ENCODE measurements at regions not wholly inside any gene's neighbourhood (a gene's known extent, or its start where the extent isn't known, plus 50 kb on each side); places are given as distances from the start of the nearest gene placed in this dataset.
"Not testable (repeated sequence)": the region's sequence is repeated elsewhere in the genome, so short reads cannot be mapped to it uniquely, and the experiment has no call there.

DNA sequence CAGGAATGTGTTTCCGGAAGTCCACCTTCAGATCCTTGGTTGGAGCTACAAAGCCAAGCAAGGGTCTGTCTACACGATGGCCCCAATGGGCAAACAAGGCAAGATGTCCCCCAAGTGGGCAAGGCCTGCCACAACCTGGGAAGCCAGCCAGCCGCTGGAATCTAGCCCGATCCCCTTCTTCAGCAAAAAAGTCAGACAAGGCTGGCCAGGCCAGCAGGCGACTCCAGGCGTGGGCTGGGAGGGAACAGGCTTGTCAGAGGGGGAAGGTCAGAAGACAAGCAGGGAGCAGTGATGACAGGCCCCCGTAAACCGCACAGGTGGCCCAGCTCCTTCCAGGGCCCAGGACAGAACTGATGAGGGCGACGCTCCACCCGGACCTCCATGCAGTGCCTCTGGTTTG, 69.7 kb upstream of the WASF3 start:
- Mint-ChIP-seq H3K4me3 (no peak overlapping the region), H3K27me3 (peaks cover 4 to 31% (median 13%) of the 10 kb centered on the region in 5 donors), H3K4me1 (peaks cover 2 to 16% (median 6%) of the 10 kb centered on the region in 4 donors), H3K27ac (no peak overlapping the region), H3K9me3 (no peaks in the 10 kb centered on the region), H3K36me3 (no peaks in the 10 kb centered on the region)
- DNase-seq, result no peak
- POLR2A ChIA-PET, result no interaction called here
- ATAC-seq, result no peak

DNA sequence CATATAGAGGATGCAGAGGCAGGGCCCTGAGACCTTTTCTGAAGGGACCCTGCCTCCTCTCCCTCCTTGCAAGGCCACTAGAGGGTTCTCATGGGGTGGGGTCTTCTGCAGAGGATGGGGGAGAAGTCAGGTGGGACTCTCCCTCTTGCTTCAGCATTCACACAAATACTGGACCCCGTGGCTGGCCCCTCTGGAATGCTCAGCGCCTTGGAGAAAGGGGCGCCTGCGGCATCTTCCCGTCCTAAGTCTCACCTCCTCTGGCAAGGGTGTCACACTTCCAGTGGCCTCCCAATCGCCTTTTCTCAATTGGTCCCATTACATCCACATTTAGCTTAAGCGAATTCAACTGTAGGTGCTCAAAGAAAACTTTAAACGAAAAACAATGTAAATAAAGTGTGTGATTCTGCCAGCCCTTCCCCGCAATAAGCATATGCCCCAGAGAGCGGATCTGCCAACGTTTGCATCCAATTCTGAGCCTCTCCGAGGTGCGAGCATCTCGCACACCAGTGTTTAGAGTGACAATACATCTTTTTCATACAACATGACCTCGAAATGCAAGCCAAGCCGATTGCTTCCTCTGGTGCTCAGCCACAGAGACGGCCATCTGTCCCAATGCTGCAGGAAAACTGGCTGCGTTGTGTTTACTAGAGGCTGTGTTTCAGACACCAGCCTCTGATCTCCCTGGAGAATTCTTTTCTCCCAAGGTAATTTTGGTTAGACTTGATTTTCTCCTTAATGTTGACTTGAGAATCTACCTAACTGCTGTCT, 69.1 kb upstream of the WASF3 start:
- H3K27ac Mint-ChIP-seq, result peak overlapping the region in 1 of 10 donors; percentile 11
- peaks cover 0 to 11% (median 3%) of the 10 kb centered on the region in 4 donors for H3K4me1 Mint-ChIP-seq
- peaks cover 4 to 36% (median 14%) of the 10 kb centered on the region in 5 donors for H3K27me3 Mint-ChIP-seq
- DNase-seq (no peak), ATAC-seq (no peak)
- no peaks in the 10 kb centered on the region for H3K9me3 Mint-ChIP-seq
- no peaks in the 10 kb centered on the region for H3K36me3 Mint-ChIP-seq
- no peak overlapping the region for H3K4me3 Mint-ChIP-seq
- POLR2A ChIA-PET, result no interaction called here

DNA sequence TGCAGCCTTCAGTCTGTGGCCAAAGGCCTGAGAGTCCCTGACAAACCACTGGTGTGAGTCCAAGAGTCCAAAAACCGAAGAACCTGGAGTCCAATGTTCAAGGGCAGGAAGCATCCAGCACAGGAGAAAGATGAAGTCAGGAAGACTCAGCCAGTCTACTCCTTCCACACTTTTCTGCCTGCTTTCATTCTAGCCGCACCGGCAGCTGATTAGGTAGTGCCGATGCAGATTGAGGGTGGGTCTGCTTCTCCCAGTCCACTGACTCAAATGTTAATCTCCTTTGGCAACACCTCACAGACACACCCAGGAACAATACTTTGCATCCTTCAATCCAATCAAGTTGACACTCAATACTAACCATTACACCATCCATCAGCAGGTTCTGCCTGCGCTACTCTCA, 65.2 kb upstream of the WASF3 start:
- H3K27ac Mint-ChIP-seq, result not testable (repeated sequence)
- H3K27me3 Mint-ChIP-seq, result peaks cover 6 to 56% (median 21%) of the 10 kb centered on the region in 5 donors

DNA sequence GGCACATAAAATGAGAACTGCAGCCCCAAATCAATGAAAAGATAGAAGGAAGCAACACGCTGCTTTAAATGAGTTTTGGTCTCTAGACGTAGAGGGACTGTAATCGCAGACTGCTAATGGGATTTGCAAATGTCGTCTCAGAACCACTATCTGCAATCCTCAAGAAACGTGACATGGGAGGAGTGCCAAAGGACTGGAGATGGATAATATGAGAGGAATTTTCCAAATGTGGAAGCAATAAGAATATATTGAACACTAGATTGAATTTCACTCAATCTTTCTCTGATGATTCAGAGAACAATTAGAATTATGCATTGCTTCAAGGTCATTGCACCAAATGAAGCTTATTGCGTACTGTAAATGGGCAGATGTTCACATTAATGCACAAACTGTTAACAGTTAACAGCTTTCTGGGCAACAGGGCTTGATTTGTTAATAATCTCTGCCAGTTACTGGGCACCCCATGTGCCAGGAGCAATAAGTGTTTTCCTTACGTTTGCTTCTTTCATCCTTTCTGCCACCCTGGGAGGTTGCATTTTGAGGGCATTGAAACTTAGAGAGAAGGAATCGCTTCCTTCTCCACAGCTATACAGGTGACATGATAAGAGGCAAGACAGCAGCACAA, 62.8 kb upstream of the WASF3 start:
- Mint-ChIP-seq H3K27ac (no peak overlapping the region), H3K4me3 (no peak overlapping the region), H3K27me3 (peaks cover 6 to 62% (median 24%) of the 10 kb centered on the region in 5 donors), H3K36me3 (no peaks in the 10 kb centered on the region), H3K9me3 (no peaks in the 10 kb centered on the region), H3K4me1 (peaks cover 0 to 3% (median 1%) of the 10 kb centered on the region in 4 donors)
- POLR2A ChIA-PET, result interaction anchor here (4.1 kb wide), 1 partner anchor 309 kb away, joined by 31 read pairs; no protein-coding TSS in a partner anchor
- DNase-seq, result no peak
- no peak for ATAC-seq

More for the DNA sequence above, 65.2 kb upstream of the WASF3 start:
- H3K9me3 Mint-ChIP-seq, POLR2A ChIA-PET, H3K4me3 Mint-ChIP-seq, H3K4me1 Mint-ChIP-seq, ATAC-seq, DNase-seq, H3K36me3 Mint-ChIP-seq: not testable (repeated sequence)

DNA sequence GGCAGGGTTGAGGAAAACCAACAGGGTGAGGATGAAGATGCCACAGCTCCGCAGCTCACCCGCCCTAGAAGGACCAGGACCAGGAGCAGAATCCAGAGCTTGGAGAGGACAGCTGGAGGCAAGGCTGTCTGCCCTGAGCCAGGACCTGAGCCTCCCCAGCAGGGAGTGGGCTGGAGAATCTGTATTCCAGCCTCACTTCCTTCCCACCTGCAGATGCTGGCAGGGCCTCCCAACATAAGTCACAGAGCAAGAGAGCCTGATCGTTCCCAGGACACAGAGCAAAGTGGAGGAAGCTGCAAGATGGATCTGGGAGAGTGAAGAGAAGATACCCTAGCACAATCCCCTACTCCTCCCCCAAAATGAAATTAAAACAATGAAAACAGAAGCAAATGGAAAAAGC, 61.7 kb upstream of the WASF3 start:
- ATAC-seq (no peak), DNase-seq (no peak)
- POLR2A ChIA-PET, result interaction anchor here (0.6 to 4.1 kb wide), 2 partner anchors 310 to 332 kb away, joined by 3 to 31 read pairs; no protein-coding TSS in a partner anchor
- no peak overlapping the region for H3K27ac Mint-ChIP-seq
- no peaks in the 10 kb centered on the region for H3K36me3 Mint-ChIP-seq
- H3K4me3 Mint-ChIP-seq, result peak overlapping the region in 1 of 10 donors; percentile 47
- H3K4me1 Mint-ChIP-seq, result peaks cover 0 to 3% (median 1%) of the 10 kb centered on the region in 4 donors
- H3K9me3 Mint-ChIP-seq, result no peaks in the 10 kb centered on the region
- peaks cover 6 to 52% (median 18%) of the 10 kb centered on the region in 5 donors for H3K27me3 Mint-ChIP-seq

DNA sequence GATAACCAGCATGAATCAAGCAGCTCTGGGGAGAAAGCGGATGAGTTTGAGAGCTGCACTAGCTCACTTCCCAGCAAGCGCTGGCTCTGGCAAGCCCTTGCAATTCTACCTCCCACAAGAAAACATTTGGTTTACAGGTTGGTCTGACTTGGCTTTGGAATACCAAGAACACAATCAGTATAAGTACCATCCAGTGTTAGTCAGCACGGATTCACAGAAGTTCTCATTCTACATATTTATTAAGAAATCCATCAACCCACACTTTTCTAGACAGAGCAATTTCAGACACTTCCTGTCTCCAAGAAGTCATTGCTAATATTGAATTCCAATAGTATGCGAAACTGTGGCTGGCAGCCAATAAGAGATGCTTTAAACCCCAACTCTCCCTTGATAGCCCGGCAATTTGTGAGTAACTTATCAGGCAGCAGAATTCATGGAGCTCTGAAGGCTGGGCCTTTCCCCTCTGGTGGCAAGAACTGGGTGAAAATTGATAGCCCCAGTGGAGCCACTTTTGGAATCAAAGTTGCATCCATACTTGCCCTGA, 59.4 kb upstream of the WASF3 start:
- POLR2A ChIA-PET, result no interaction called here

DNA sequence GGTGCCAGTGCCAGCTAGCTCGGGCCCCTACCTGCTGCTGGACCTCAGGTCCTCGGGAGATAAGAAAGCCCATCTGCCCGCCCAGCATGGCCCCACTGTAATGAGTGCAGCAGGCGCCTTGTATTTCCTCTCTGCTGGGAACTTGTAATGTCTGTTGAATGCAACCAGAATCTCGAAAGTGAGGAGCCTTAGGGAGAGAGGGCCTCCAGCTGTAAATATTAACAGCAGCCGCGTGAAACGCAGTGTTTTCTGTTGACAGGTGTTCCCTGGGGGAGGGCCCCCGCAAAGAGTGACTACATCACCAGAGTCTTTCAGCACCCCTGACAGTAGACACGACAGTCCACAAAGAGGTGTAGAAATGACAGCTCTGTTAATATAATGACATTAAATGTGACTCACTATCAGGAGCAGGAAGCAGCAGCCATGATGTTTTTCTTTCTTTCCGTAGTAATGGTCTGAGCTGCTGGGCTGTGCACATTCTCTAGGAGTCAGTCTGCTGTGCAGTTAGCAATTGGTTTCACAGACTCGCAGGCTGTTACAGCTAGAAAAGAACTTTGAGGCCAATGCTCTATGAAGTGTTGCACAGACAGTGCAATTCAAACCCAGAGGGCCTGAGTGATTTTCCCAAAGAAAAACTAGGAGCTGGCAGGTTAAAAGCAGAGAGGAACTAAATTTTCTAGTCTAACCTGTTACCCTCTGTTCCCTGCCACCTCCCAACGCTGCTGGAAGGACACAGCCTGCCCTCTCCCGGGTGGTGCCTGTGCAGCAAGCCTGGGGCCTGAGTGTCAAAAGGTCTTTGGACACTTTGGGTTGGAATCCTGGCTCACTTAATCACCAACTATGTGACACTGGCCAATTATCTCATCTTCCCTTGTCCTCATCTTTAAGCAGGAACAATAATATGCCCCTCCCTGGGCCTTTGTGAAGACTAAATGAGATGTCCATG, 58.6 kb upstream of the WASF3 start:
- peak overlapping the region in 1 of 10 donors; percentile 50 for H3K27ac Mint-ChIP-seq
- no peaks in the 10 kb centered on the region for H3K9me3 Mint-ChIP-seq
- H3K4me3 Mint-ChIP-seq, result no peak overlapping the region
- no peak for ATAC-seq
- no peak for DNase-seq
- H3K27me3 Mint-ChIP-seq, result peaks cover 2 to 26% (median 9%) of the 10 kb centered on the region in 5 donors
- POLR2A ChIA-PET, result no interaction called here
- H3K4me1 Mint-ChIP-seq, result peaks cover 4 to 10% (median 6%) of the 10 kb centered on the region in 4 donors
- no peaks in the 10 kb centered on the region for H3K36me3 Mint-ChIP-seq

More for the DNA sequence above, 59.4 kb upstream of the WASF3 start:
- ATAC-seq (no peak), DNase-seq (no peak)
- Mint-ChIP-seq H3K36me3 (no peaks in the 10 kb centered on the region), H3K9me3 (no peaks in the 10 kb centered on the region), H3K4me3 (no peak overlapping the region), H3K27me3 (peaks cover 2 to 29% (median 11%) of the 10 kb centered on the region in 5 donors), H3K27ac (no peak overlapping the region), H3K4me1 (peaks cover 3 to 7% (median 5%) of the 10 kb centered on the region in 4 donors)

DNA sequence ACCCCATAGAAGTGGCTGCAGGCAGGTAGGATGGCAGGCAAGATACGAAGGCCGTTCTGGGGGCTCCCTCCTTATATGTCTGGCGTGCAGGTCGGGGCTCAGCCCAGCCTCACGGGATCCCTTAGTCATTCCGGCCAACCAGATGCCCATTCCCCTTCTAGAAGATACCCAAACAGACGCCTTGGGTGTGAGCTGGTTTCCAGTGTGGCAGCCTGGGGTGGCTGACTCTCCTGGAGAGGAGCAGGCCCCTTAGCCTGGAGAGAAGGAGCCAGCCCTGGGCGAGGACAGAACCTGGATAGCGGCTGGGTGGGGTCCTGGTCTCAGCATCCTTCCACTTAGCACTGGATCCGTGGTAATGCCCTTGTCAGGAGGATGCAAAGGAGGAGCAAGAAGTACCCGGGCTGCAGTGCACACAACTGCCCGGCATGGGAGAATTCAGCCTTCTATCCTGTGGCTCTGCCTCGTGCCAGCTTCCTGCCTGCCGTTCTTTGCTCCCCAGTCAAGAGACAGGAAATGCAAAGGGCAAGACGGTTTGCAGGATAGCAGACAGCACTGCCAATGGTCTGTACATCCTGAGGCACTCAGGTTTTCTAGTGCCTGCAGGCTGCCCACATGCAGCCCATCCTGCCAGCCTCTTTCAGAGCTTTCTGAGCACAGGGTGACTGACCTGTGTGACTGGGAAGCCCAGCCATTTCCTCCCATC, 56.7 kb upstream of the WASF3 start:
- Mint-ChIP-seq H3K9me3 (no peaks in the 10 kb centered on the region), H3K36me3 (no peaks in the 10 kb centered on the region), H3K27ac (peak overlapping the region in 1 of 10 donors; percentile 44), H3K27me3 (peaks cover 0 to 18% (median 5%) of the 10 kb centered on the region in 5 donors), H3K4me3 (no peak overlapping the region), H3K4me1 (peaks cover 4 to 10% (median 6%) of the 10 kb centered on the region in 4 donors)
- POLR2A ChIA-PET, result no interaction called here
- DNase-seq (no peak), ATAC-seq (no peak)

DNA sequence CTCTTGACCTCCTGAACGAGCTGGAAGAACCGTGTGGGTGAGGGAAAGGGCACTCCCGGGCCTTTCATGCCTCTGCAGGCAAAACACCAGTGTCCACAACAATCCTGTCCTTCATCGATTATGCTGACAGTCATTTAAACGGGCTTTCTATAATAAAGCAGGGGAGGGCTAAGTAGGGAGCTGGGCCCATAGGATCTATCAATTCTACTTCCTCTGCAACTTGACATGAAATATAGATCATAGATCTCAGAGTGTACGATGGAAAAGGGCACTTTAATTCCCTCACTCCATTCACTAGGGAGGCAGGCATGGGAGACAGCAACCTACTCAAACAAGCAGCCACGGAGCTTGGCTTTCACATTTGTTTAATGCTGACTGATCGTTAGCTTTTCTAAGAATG, 55.8 kb upstream of the WASF3 start:
- DNase-seq (no peak), ATAC-seq (no peak)
- Mint-ChIP-seq H3K27ac (no peak overlapping the region), H3K27me3 (peaks cover 0 to 19% (median 7%) of the 10 kb centered on the region in 5 donors), H3K4me3 (no peak overlapping the region), H3K36me3 (no peaks in the 10 kb centered on the region), H3K4me1 (peaks cover 3 to 8% (median 5%) of the 10 kb centered on the region in 4 donors), H3K9me3 (no peaks in the 10 kb centered on the region)
- POLR2A ChIA-PET, result no interaction called here

DNA sequence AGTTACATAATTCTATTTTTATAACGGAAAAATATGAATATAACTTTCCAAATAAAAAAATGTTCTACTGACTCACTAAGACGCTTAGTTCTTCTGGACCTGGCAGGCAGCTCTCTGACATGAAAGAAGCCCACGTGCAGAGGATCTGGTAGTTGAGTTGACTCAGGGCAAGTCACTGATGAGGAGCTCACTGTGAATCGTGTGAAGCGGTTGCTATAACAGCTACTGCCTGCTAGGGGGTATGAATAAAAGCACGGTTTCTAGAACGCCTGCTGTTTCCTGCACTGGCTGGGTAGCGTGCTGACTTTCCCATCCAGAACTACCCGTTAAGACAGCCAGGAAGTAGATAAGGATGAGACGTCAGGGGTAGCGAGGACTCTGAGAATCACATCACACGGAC, 54.7 kb upstream of the WASF3 start:
- Mint-ChIP-seq H3K4me1 (peaks cover 3 to 7% (median 5%) of the 10 kb centered on the region in 4 donors), H3K4me3 (no peak overlapping the region), H3K27me3 (peaks cover 0 to 15% (median 12%) of the 10 kb centered on the region in 5 donors), H3K27ac (peak overlapping the region in 1 of 10 donors; percentile 57), H3K9me3 (peaks cover 0 to 6% (median 0%) of the 10 kb centered on the region in 9 donors), H3K36me3 (peaks cover 0 to 2% (median 0%) of the 10 kb centered on the region in 3 donors)
- ATAC-seq (peak; percentile 59 to 79), DNase-seq (peak in 1 of 10 donors; percentile 11)
- POLR2A ChIA-PET, result no interaction called here

DNA sequence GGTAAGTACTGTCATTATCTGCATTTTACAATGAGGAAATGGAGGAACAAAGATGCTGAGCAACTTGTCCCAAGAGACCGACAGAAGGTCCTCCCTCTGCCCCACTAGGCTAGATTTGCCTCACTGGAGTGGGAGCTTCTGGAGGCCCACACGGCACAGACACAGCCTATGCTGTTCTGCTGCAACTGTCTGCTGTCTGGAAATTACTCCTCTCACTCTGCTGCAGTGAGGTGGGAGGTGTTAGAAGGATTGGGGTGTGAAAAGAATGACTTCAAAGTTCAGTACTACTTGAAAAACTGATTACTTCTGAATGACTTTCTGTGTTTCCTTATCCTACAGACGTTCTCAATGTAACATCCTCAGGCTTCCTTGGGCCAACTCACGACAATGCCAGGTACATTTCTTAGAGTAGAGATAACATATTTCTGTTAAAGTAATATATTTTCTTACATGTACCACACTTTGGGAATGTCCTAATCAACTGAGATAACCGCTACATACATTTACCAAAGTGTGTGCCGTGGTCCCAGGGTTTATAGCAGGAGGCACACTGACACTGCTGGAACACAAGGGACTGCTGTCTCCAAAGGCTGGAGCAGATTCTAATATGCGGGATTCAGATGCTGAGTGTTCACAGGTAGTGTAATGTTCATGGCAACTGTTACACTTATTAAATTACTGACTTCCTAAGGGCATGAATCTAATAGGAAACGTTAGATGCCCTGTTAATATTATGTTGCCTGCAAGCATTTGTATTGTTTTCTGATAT, 53.5 kb upstream of the WASF3 start:
- ATAC-seq (no peak), DNase-seq (no peak)
- POLR2A ChIA-PET, result no interaction called here
- no peak overlapping the region for H3K4me3 Mint-ChIP-seq
- H3K27me3 Mint-ChIP-seq, result peaks cover 0 to 21% (median 16%) of the 10 kb centered on the region in 5 donors
- H3K27ac Mint-ChIP-seq, result peak overlapping the region in 1 of 10 donors; percentile 40
- peaks cover 0 to 7% (median 4%) of the 10 kb centered on the region in 3 donors for H3K36me3 Mint-ChIP-seq
- H3K9me3 Mint-ChIP-seq, result peaks cover 0 to 14% (median 4%) of the 10 kb centered on the region in 9 donors
- H3K4me1 Mint-ChIP-seq, result peaks cover 3 to 7% (median 5%) of the 10 kb centered on the region in 4 donors

Data from naive thymus-derived CD8-positive, alpha-beta T cell (primary cell).